Keratinocyte (primary cell): ENCODE measurements at regions not wholly inside any gene's neighbourhood (a gene's known extent, or its start where the extent isn't known, plus 50 kb on each side); places are given as distances from the start of the nearest gene placed in this dataset.
"Not testable (repeated sequence)": the region's sequence is repeated elsewhere in the genome, so short reads cannot be mapped to it uniquely, and the experiment has no call there.

Experiments used
- DNase-seq: peaks from one replicate; pipeline ENCODE4 v3.0.0-alpha.2; 2011; ENCODE audit warnings: low read depth, missing footprints, low spot score
- FAIRE-seq: peaks from 2 replicates; lab custom pipeline; 2011; peaks lifted over from hg19 to GRCh38; lab: Jason Lieb, UNC
- H2AFZ ChIP-seq: 2 replicates; pipeline ENCODE4 v1.6.0; 2012; ENCODE audit warnings: low read length, control low read depth, inconsistent platforms; ENCODE audit not compliant: control insufficient read depth
- H3K27ac ChIP-seq: 2 replicates; pipeline ENCODE4 v1.5.1; 2011; ENCODE audit warnings: low read length; ENCODE audit not compliant: control insufficient read depth, insufficient read depth
- H3K27me3 ChIP-seq: 3 replicates; pipeline ENCODE4 v1.6.0; 2011; ENCODE audit warnings: low read length; ENCODE audit not compliant: control insufficient read depth, insufficient read depth; ENCODE audit errors: extremely low read depth
- H3K36me3 ChIP-seq, 2 experiments: 2 replicates in 1 of 2; 3 replicates in 1 of 2; pipeline ENCODE4 v1.5.1; 2011; ENCODE audit warnings: low read length in 2 of 2, mild to moderate bottlenecking in 1 of 2; ENCODE audit not compliant: control insufficient read depth in 2 of 2, insufficient read depth in 2 of 2; ENCODE audit errors: extremely low read depth in 1 of 2
- H3K4me1 ChIP-seq: 3 replicates; pipeline ENCODE4 v1.5.1; 2011; ENCODE audit warnings: low read length; ENCODE audit not compliant: control insufficient read depth, insufficient read depth; ENCODE audit errors: extremely low read depth
- H3K4me2 ChIP-seq: 3 replicates; pipeline ENCODE4 v1.6.0; 2011; ENCODE audit warnings: low read depth, low read length; ENCODE audit not compliant: control insufficient read depth, insufficient read depth; ENCODE audit errors: extremely low read depth
- H3K4me3 ChIP-seq, 3 experiments: fragments of 200-600 bp in 1 of 3; sonication (generic) in 1 of 3; 2 replicates in 2 of 3; 3 replicates in 1 of 3; pipeline ENCODE4 v1.5.1; 2011 to 2016; ENCODE audit warnings: low read length in 3 of 3, mild to moderate bottlenecking in 3 of 3, control low read depth in 2 of 3, inconsistent platforms in 1 of 3, low read depth in 1 of 3, mixed read lengths in 1 of 3, mixed run types in 1 of 3, moderate library complexity in 1 of 3; ENCODE audit not compliant: control insufficient read depth in 2 of 3, insufficient read depth in 2 of 3; ENCODE audit errors: extremely low read depth in 1 of 3
- H3K79me2 ChIP-seq: 2 replicates; pipeline ENCODE4 v1.6.0; 2012; ENCODE audit warnings: low read length; ENCODE audit not compliant: control insufficient read depth, insufficient read depth
- H3K9ac ChIP-seq: 3 replicates; pipeline ENCODE4 v1.6.0; 2011; ENCODE audit warnings: low read length; ENCODE audit not compliant: control insufficient read depth, insufficient read depth; ENCODE audit errors: extremely low read depth
- H3K9me1 ChIP-seq: 3 replicates; pipeline ENCODE4 v1.6.0; 2011; ENCODE audit warnings: low read length; ENCODE audit not compliant: control insufficient read depth, insufficient read depth; ENCODE audit errors: extremely low read depth
- H3K9me3 ChIP-seq: 2 replicates; pipeline ENCODE4 v1.5.1; 2012; ENCODE audit warnings: low read depth, low read length; ENCODE audit not compliant: control insufficient read depth
- H4K20me1 ChIP-seq: 3 replicates; pipeline ENCODE4 v1.6.0; 2011; ENCODE audit warnings: low read length; ENCODE audit not compliant: control insufficient read depth, insufficient read depth; ENCODE audit errors: extremely low read depth
- dilution Hi-C: fragments of 300-500 bp; cut with MboI; formaldehyde crosslinking; loops from one replicate; pipeline ENCODE4 v1.7.0; 2020; ENCODE audit warnings: low sequenced_read_pairs; ENCODE audit not compliant: extremely low pct_ligation_motif_present
- small RNA-seq, 3 experiments: library from RNA; depleted of rRNA; stranded (forward); fragments of <200 nt; gene quantifications; one replicate each; pipeline ENCODE3, GENCODE V24; 2012; ENCODE audit warnings: low read depth in 3 of 3, low replicate concordance in 1 of 3; ENCODE audit not compliant: insufficient read length in 3 of 3

- H4K20me1 ChIP-seq, H3K4me2 ChIP-seq, H3K36me3 ChIP-seq, H3K4me1 ChIP-seq, H3K9me1 ChIP-seq, dilution Hi-C loops, H3K27ac ChIP-seq, H3K9ac ChIP-seq, H3K79me2 ChIP-seq, H2AFZ ChIP-seq, H3K4me3 ChIP-seq, H3K27me3 ChIP-seq, H3K9me3 ChIP-seq, DNase-seq, FAIRE-seq: not testable (repeated sequence)
These were observed 76.6 kb downstream of the LAT start for GRCh38 chr16:29061467-29061921.

- H3K36me3 ChIP-seq, H3K9me3 ChIP-seq, DNase-seq, FAIRE-seq, H3K79me2 ChIP-seq, H3K27ac ChIP-seq, H3K4me1 ChIP-seq, H3K9me1 ChIP-seq, H3K4me2 ChIP-seq, H3K27me3 ChIP-seq, H2AFZ ChIP-seq, H4K20me1 ChIP-seq, H3K4me3 ChIP-seq, dilution Hi-C loops, H3K9ac ChIP-seq: not testable (repeated sequence)
These were observed 75.4 kb downstream of the LAT start for GRCh38 chr16:29060022-29060810.

- H3K9me3 ChIP-seq, DNase-seq, FAIRE-seq, dilution Hi-C loops, H3K4me1 ChIP-seq, H3K9me1 ChIP-seq, H3K9ac ChIP-seq, H3K79me2 ChIP-seq, H3K27ac ChIP-seq, H3K4me2 ChIP-seq, H3K27me3 ChIP-seq, H3K36me3 ChIP-seq, H3K4me3 ChIP-seq, H4K20me1 ChIP-seq, H2AFZ ChIP-seq: not testable (repeated sequence)
These were observed 74.7 kb downstream of the LAT start for GRCh38 chr16:29059575-29059974.

Small RNA genes in the stretch of these regions (small RNA-seq; reads per million reads assigned to genes)
- gene AC025279.1 (0 reads per million in 3 experiments), gene SNX29P2 (0 reads per million in 3 experiments)
